HG03175 (cell line): ENCODE measurements at regions not wholly inside any gene's neighbourhood (a gene's known extent, or its start where the extent isn't known, plus 50 kb on each side); places are given as distances from the start of the nearest gene placed in this dataset.

ENCODE experiments used
- ATAC-seq: cut with Tn5 transposase; IDR thresholded peaks from one replicate; pipeline ENCODE4 v1.9.1; 2021; ENCODE audit warnings: mild to moderate bottlenecking, moderate library complexity; ENCODE audit not compliant: unreplicated experiment

- ATAC-seq = no peak
These were observed 614.7 kb downstream of the EBF1 start for GRCh38 chr5:158485047-158485446.

- no peak for ATAC-seq
These were observed 615.6 kb downstream of the EBF1 start for GRCh38 chr5:158484150-158484549.

GRCh38 chr5:158483281-158483860 is 616.3 kb downstream of the EBF1 start:
- no peak for ATAC-seq

GRCh38 chr5:158482125-158482524 is 617.6 kb downstream of the EBF1 start:
- ATAC-seq = no peak

GRCh38 chr5:158478139-158478538 is 619.2 kb upstream of the CLINT1 start:
- ATAC-seq = no peak

- ATAC-seq = no peak
These were observed 618.3 kb upstream of the CLINT1 start for GRCh38 chr5:158477214-158477613.

- ATAC-seq = no peak
These were observed 614.2 kb upstream of the CLINT1 start for GRCh38 chr5:158473016-158473635.

- no peak for ATAC-seq
These were observed 612.6 kb upstream of the CLINT1 start for GRCh38 chr5:158471535-158471924.

- ATAC-seq = no peak
These were observed 612.0 kb upstream of the CLINT1 start for GRCh38 chr5:158470764-158471534.

- no peak for ATAC-seq
These were observed 609.5 kb upstream of the CLINT1 start for GRCh38 chr5:158468444-158468843.

- no peak for ATAC-seq
These were observed 607.2 kb upstream of the CLINT1 start for GRCh38 chr5:158466191-158466590.

- ATAC-seq = no peak
These were observed 606.4 kb upstream of the CLINT1 start for GRCh38 chr5:158465086-158465972.

GRCh38 chr5:158464383-158464782 is 605.4 kb upstream of the CLINT1 start:
- ATAC-seq = no peak

- ATAC-seq = no peak
These were observed 605.0 kb upstream of the CLINT1 start for GRCh38 chr5:158463938-158464337.

- ATAC-seq = no peak
These were observed 604.2 kb upstream of the CLINT1 start for GRCh38 chr5:158463188-158463587.

- no peak for ATAC-seq
These were observed 603.6 kb upstream of the CLINT1 start for GRCh38 chr5:158462349-158463114.

GRCh38 chr5:158461240-158461854 is 602.4 kb upstream of the CLINT1 start:
- no peak for ATAC-seq

- no peak for ATAC-seq
These were observed 599.1 kb upstream of the CLINT1 start for GRCh38 chr5:158458086-158458485.

GRCh38 chr5:158456756-158457155 is 597.8 kb upstream of the CLINT1 start:
- ATAC-seq = peak; percentile 77

- ATAC-seq = no peak
These were observed 597.3 kb upstream of the CLINT1 start for GRCh38 chr5:158456241-158456640.
